ENCODE measurements at regions not wholly inside any gene's neighbourhood (a gene's known extent, or its start where the extent isn't known, plus 50 kb on each side); places are given as distances from the start of the nearest gene placed in this dataset.

- H3K36me3 ChIP-seq (ENCODE audit: insufficient read depth): no peaks in the 10 kb centered on the region
- H3K27me3 ChIP-seq (ENCODE audit: insufficient read depth): no peaks in the 10 kb centered on the region
- no peak overlapping the region for H3K4me3 ChIP-seq
- H3K79me2 ChIP-seq (replicated peaks; ENCODE audit: insufficient read depth): no peaks in the 10 kb centered on the region
- H2AFZ ChIP-seq: no peak overlapping the region
- Mint-ChIP-seq H3K27ac (peak overlapping the region; percentile 43; the same call in 1 of the 2 replicates), H3K4me1 (peaks cover 5% of the 10 kb centered on the region), H3K36me3 (ENCODE audit: low read depth) (peaks cover 12% of the 10 kb centered on the region), H3K4me3 (no peak overlapping the region), H3K27me3 (ENCODE audit: insufficient read depth, low read depth, poor library complexity) (peaks cover 10% of the 10 kb centered on the region), H3K9me3 (peaks cover 16% of the 10 kb centered on the region)
- TF ChIP-seq EZH2 (IDR thresholded peaks at IDR 0.05; ENCODE audit: low read depth, unreplicated experiment) (no peak), ZNF462 (CRISPR knock-in tag; IDR thresholded peaks at IDR 0.05) (no peak), STAT1 (IDR thresholded peaks at IDR 0.05; ENCODE audit: unreplicated experiment) (no peak), ETS1 (IDR thresholded peaks at IDR 0.05) (no peak), POLR2AphosphoS5 (IDR thresholded peaks at IDR 0.05; ENCODE audit: low read depth) (no peak), JUNB (IDR thresholded peaks at IDR 0.05; ENCODE audit: unreplicated experiment) (no peak), CTCF (conservative IDR thresholded peaks at IDR 0.05; ENCODE audit: low read depth in 2 of 2) (no peak), REST (IDR thresholded peaks at IDR 0.05; ENCODE audit: unreplicated experiment) (no peak), NANOG (IDR thresholded peaks at IDR 0.05; ENCODE audit: borderline replicate concordance) (no peak), ZNF331 (CRISPR knock-in tag; IDR thresholded peaks at IDR 0.05; ENCODE audit: low read depth) (no peak), ZNF114 (CRISPR knock-in tag; IDR thresholded peaks at IDR 0.05) (no peak), EZH2phosphoT487 (IDR thresholded peaks at IDR 0.05; ENCODE audit: unreplicated experiment) (no peak), CREB1 (CRISPR knock-in tag; IDR thresholded peaks at IDR 0.05; ENCODE audit: low read depth) (no peak)
- no peaks in the 10 kb centered on the region for H3F3A ChIP-seq (replicated peaks; ENCODE audit: low read depth)
- no peak overlapping the region for H3K27ac ChIP-seq (ENCODE audit: low read depth)
- ATAC-seq (no peak), DNase-seq (ENCODE audit: low spot score) (no peak)
- H4K20me1 ChIP-seq (replicated peaks; ENCODE audit: insufficient read depth): no peaks in the 10 kb centered on the region
- H3K4me1 ChIP-seq (ENCODE audit: insufficient read depth): no peaks in the 10 kb centered on the region
- H3K4me2 ChIP-seq: no peak overlapping the region
- 0 out of 2 replicates have a peak, but pooled peaks cover 13% of the 10 kb centered on the region for H3K9me2 ChIP-seq (ENCODE audit: insufficient read depth)
These were observed 153.4 kb downstream of the ETS2 start for GRCh38 chr21:38958940-38959691.
